HFFc6 (cell line): ENCODE measurements at regions not wholly inside any gene's neighbourhood (a gene's known extent, or its start where the extent isn't known, plus 50 kb on each side); places are given as distances from the start of the nearest gene placed in this dataset.

ENCODE experiments used
- DNase-seq: peaks from one replicate; pipeline ENCODE4 v3.0.0-alpha.2; 2018
- H3K27ac Mint-ChIP-seq: 2 replicates; pipeline ENCODE4 v1.8.0; 2020; ENCODE audit warnings: mild to moderate bottlenecking, mixed read lengths
- H3K27me3 Mint-ChIP-seq: 2 replicates; pipeline ENCODE4 v1.8.0; 2021; ENCODE audit warnings: mild to moderate bottlenecking, moderate library complexity, mixed read lengths; ENCODE audit not compliant: insufficient read depth
- H3K36me3 Mint-ChIP-seq: 2 replicates; pipeline ENCODE4 v1.8.0; 2021; ENCODE audit warnings: low read depth, mixed read lengths
- H3K4me1 Mint-ChIP-seq: 2 replicates; pipeline ENCODE4 v1.8.0; 2020; ENCODE audit warnings: low read depth, mixed read lengths
- H3K4me3 Mint-ChIP-seq: 2 replicates; pipeline ENCODE4 v1.8.0; 2020; ENCODE audit warnings: mild to moderate bottlenecking, moderate library complexity, mixed read lengths
- H3K9me3 Mint-ChIP-seq: 2 replicates; pipeline ENCODE4 v1.8.0; 2020; ENCODE audit warnings: mild to moderate bottlenecking, mixed read lengths
- TF ChIP-seq, protein P1 (sequence below): fragments of 200-600 bp; sonication (generic); IDR thresholded peaks from 2 replicates; pipeline ENCODE4 v1.5.0; 2021; ENCODE audit warnings: antibody characterized with exemption, mild to moderate bottlenecking

GRCh38 chr1:106613861-106614260 lies 442.6 kb upstream of the PRMT6 start:
- Mint-ChIP-seq H3K36me3 (no peaks in the 10 kb centered on the region), H3K27me3 (no peaks in the 10 kb centered on the region), H3K27ac (no peak overlapping the region), H3K4me3 (no peak overlapping the region), H3K4me1 (no peaks in the 10 kb centered on the region), H3K9me3 (peaks cover 33% of the 10 kb centered on the region)
- no peak for DNase-seq
- TF ChIP-seq, protein P1, sequence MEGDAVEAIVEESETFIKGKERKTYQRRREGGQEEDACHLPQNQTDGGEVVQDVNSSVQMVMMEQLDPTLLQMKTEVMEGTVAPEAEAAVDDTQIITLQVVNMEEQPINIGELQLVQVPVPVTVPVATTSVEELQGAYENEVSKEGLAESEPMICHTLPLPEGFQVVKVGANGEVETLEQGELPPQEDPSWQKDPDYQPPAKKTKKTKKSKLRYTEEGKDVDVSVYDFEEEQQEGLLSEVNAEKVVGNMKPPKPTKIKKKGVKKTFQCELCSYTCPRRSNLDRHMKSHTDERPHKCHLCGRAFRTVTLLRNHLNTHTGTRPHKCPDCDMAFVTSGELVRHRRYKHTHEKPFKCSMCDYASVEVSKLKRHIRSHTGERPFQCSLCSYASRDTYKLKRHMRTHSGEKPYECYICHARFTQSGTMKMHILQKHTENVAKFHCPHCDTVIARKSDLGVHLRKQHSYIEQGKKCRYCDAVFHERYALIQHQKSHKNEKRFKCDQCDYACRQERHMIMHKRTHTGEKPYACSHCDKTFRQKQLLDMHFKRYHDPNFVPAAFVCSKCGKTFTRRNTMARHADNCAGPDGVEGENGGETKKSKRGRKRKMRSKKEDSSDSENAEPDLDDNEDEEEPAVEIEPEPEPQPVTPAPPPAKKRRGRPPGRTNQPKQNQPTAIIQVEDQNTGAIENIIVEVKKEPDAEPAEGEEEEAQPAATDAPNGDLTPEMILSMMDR, result no peak

GRCh38 chr1:106615473-106615872 lies 441.0 kb upstream of the PRMT6 start:
- no peaks in the 10 kb centered on the region for H3K4me1 Mint-ChIP-seq
- TF ChIP-seq, protein P1, result no peak
- H3K27ac Mint-ChIP-seq, result no peak overlapping the region
- peaks cover 33% of the 10 kb centered on the region for H3K9me3 Mint-ChIP-seq
- no peaks in the 10 kb centered on the region for H3K27me3 Mint-ChIP-seq
- DNase-seq, result no peak
- no peak overlapping the region for H3K4me3 Mint-ChIP-seq
- H3K36me3 Mint-ChIP-seq, result no peaks in the 10 kb centered on the region

DNA sequence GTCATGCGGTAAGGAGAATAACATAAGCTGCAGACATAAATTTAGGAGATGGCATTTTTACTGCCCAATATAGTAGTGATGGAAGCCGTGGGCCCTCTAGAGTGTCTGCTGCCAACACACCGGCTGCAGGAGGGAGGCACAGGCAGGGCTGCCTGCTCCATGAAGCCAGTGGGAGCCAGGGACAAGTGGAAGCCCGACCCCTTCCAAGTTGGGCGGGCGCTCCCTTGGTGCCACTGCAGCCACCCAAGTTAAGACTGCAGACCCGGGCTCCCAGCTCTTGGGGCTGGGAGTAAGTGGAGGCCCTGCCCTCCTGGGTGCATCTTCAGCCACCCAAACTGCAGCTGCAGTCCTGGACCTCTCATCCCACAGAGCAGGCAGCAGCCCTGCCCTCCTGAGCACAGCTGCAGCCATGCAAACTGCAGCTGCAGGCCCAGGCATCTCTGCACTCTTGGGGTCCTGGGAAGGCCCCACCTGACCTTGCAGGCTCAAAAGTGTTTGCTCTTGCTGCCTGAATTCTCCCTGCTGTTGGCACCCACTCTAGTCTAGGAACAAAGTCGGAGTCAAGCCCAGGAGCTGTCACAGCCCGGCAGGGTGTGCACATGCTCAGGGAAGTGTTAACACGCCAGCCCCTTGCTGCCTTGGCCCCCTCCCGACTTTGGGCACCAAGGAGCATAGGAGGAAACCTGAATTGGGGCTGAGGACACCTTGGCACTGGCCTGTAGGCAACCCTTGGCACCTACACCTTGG lies 437.2 kb upstream of the PRMT6 start:
- Mint-ChIP-seq H3K27ac (no peak overlapping the region), H3K27me3 (no peaks in the 10 kb centered on the region), H3K9me3 (peaks cover 27% of the 10 kb centered on the region), H3K4me3 (no peak overlapping the region), H3K4me1 (no peaks in the 10 kb centered on the region), H3K36me3 (no peaks in the 10 kb centered on the region)
- DNase-seq, result no peak
- TF ChIP-seq, protein P1, result no peak

- Mint-ChIP-seq H3K27ac (no peak overlapping the region), H3K4me1 (no peaks in the 10 kb centered on the region), H3K4me3 (no peak overlapping the region), H3K36me3 (no peaks in the 10 kb centered on the region), H3K27me3 (no peaks in the 10 kb centered on the region), H3K9me3 (peaks cover 30% of the 10 kb centered on the region)
- no peak for DNase-seq
- TF ChIP-seq, protein P1, result no peak
Measured at GRCh38 chr1:106619827-106620134, 436.7 kb upstream of the PRMT6 start.

DNA sequence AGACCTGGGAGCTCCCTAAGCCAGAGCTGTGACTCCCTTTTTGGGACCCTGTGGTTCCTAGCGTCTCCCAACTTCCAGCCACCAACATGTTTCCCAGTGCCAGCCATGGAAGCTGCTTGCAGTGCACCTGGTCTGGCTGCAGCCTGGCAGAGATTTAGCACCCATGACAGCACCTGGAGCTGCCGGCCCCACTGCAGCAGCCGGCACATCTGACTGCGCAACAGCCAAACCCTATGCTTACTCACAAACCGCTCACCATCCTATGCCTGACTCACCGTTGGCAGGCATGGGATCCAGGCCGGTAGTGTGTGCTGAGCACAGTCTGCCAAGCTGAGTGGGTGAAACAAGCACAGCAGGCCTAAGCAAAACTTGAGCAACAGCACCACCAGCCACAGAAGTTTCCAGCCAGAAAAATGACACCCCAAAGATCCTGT lies 435.9 kb upstream of the PRMT6 start:
- TF ChIP-seq, protein P1, result no peak
- no peak overlapping the region for H3K27ac Mint-ChIP-seq
- H3K4me3 Mint-ChIP-seq, result no peak overlapping the region
- H3K4me1 Mint-ChIP-seq, result no peaks in the 10 kb centered on the region
- H3K9me3 Mint-ChIP-seq, result peaks cover 28% of the 10 kb centered on the region
- no peak for DNase-seq
- H3K27me3 Mint-ChIP-seq, result no peaks in the 10 kb centered on the region
- H3K36me3 Mint-ChIP-seq, result no peaks in the 10 kb centered on the region
